GM10248 (cell line): ENCODE measurements at regions not wholly inside any gene's neighbourhood (a gene's known extent, or its start where the extent isn't known, plus 50 kb on each side); places are given as distances from the start of the nearest gene placed in this dataset.
A peak's percentile ranks its signal among the peaks of the same experiment; 100 is the strongest.
"Not testable (repeated sequence)": the region's sequence is repeated elsewhere in the genome, so short reads cannot be mapped to it uniquely, and the experiment has no call there.

Experiments
- CTCF ChIA-PET: fragments of 300-600 bp; sonication (Branson Sonifier 250); formaldehyde crosslinking; extraction: SDS; loops from one replicate; lab custom pipeline; 2021; ENCODE audit warnings: antibody characterized with exemption; lab: Yijun Ruan, JAX
- POLR2A ChIA-PET: fragments of 350-650 bp; sonication (Branson Sonifier 250); formaldehyde crosslinking; extraction: SDS; loops from one replicate; lab custom pipeline; 2020; ENCODE audit warnings: antibody characterized with exemption; lab: Yijun Ruan, JAX
- DNase-seq: peaks from one replicate; pipeline ENCODE4 v3.0.0; 2012; ENCODE audit errors: extremely low spot score
- CTCF ChIP-seq: IDR thresholded peaks from 2 replicates; pipeline ENCODE4 v1.5.1; 2012; ENCODE audit warnings: mild to moderate bottlenecking, low read depth; ENCODE audit errors: extremely low read depth, missing control alignments, control extremely low read depth

- POLR2A ChIA-PET = no interaction called here
- peak; percentile 17 for TF ChIP-seq CTCF
- CTCF ChIA-PET = interaction anchor here (0.7 kb wide), 1 partner anchor 12 kb away, joined by 3 read pairs; no protein-coding TSS in a partner anchor
- DNase-seq = no peak
These were observed 413.6 kb upstream of the ADAMTSL1 start for GRCh38 chr9:18060269-18060934.

- ChIA-PET CTCF (no interaction called here), POLR2A (no interaction called here)
- no peak for DNase-seq
- TF ChIP-seq CTCF = no peak
These were observed 412.6 kb upstream of the ADAMTSL1 start for GRCh38 chr9:18061332-18061731.

GRCh38 chr9:18061856-18062255, 412.1 kb upstream of the ADAMTSL1 start:
- no peak for TF ChIP-seq CTCF
- POLR2A ChIA-PET = no interaction called here
- DNase-seq = no peak
- CTCF ChIA-PET = no interaction called here

GRCh38 chr9:18063856-18064390, 410.0 kb upstream of the ADAMTSL1 start:
- CTCF ChIA-PET = interaction anchor here (1.0 kb wide), 1 partner anchor 10 kb away, joined by 3 read pairs; no protein-coding TSS in a partner anchor
- POLR2A ChIA-PET = no interaction called here
- no peak for TF ChIP-seq CTCF
- DNase-seq = no peak

- CTCF ChIA-PET = interaction anchor here (1.3 kb wide), 1 partner anchor 11 kb away, joined by 4 read pairs; no protein-coding TSS in a partner anchor
- POLR2A ChIA-PET, DNase-seq: not testable (repeated sequence)
These were observed 407.3 kb upstream of the ADAMTSL1 start for GRCh38 chr9:18066608-18067007.

GRCh38 chr9:18067548-18068120, 406.3 kb upstream of the ADAMTSL1 start:
- no peak for TF ChIP-seq CTCF
- CTCF ChIA-PET = interaction anchor here (1.3 kb wide), 1 partner anchor 10 kb away, joined by 4 read pairs; no protein-coding TSS in a partner anchor
- POLR2A ChIA-PET = no interaction called here
- no peak for DNase-seq

GRCh38 chr9:18068900-18069299, 405.1 kb upstream of the ADAMTSL1 start:
- DNase-seq = no peak
- ChIA-PET CTCF (interaction anchor here (0.8 kb wide), 1 partner anchor 9 kb away, joined by 3 read pairs; no protein-coding TSS in a partner anchor), POLR2A (no interaction called here)
- TF ChIP-seq CTCF = no peak
